OCI-LY7 (cell line): ENCODE measurements at regions not wholly inside any gene's neighbourhood (a gene's known extent, or its start where the extent isn't known, plus 50 kb on each side); places are given as distances from the start of the nearest gene placed in this dataset.

Experiments
- BruUV-seq: library from RNA; stranded (reverse); fragments of 400-500 nt; replicated peaks from 2 replicates; lab custom pipeline; 2021; lab: Mats Ljungman, UMichigan
- CTCF ChIA-PET: fragments of 300-600 bp; sonication (Branson Sonifier 250); formaldehyde crosslinking; loops from one replicate; lab custom pipeline; 2022; ENCODE audit warnings: antibody characterized with exemption; ENCODE audit not compliant: unreplicated experiment; lab: Charles Lee
- POLR2A ChIA-PET: fragments of 300-600 bp; sonication (Branson Sonifier 250); formaldehyde crosslinking; loops from one replicate; lab custom pipeline; 2022; ENCODE audit warnings: antibody characterized with exemption; lab: Charles Lee
- DNase-seq: peaks from one replicate; pipeline ENCODE4 v3.0.0-alpha.2; 2015; ENCODE audit warnings: low spot score
- H2AFZ ChIP-seq: fragments of 200-600 bp; sonication (generic), shearing (Covaris generic); 2 replicates; pipeline ENCODE4 v1.6.1; 2014; ENCODE audit warnings: mild to moderate bottlenecking, antibody characterized with exemption, low read length, moderate library complexity
- H3K27ac ChIP-seq: fragments of 200-600 bp; sonication (generic); 2 replicates; pipeline ENCODE4 v1.5.1; 2014; ENCODE audit warnings: mixed run types, low read depth, mild to moderate bottlenecking, moderate library complexity, low read length, inconsistent platforms; ENCODE audit not compliant: poor library complexity, severe bottlenecking
- H3K36me3 ChIP-seq: fragments of 200-600 bp; sonication (generic); 2 replicates; pipeline ENCODE4 v1.6.1; 2014; ENCODE audit warnings: mild to moderate bottlenecking, antibody characterized with exemption, low read length, moderate library complexity, mixed read lengths; ENCODE audit not compliant: insufficient read depth
- H3K4me1 ChIP-seq: fragments of 200-600 bp; sonication (generic); 2 replicates; pipeline ENCODE4 v1.5.1; 2014; ENCODE audit warnings: mild to moderate bottlenecking, low read length; ENCODE audit not compliant: insufficient read depth, poor library complexity, severe bottlenecking
- H3K4me2 ChIP-seq: fragments of 200-600 bp; sonication (generic); 2 replicates; pipeline ENCODE4 v1.6.1; 2014; ENCODE audit warnings: mild to moderate bottlenecking, low read length
- H3K4me3 ChIP-seq: fragments of 200-600 bp; sonication (generic); 2 replicates; pipeline ENCODE4 v1.5.1; 2014; ENCODE audit warnings: mild to moderate bottlenecking, low read depth, low read length; ENCODE audit not compliant: poor library complexity, severe bottlenecking
- H3K79me2 ChIP-seq: fragments of 200-600 bp; sonication (generic); 2 replicates; pipeline ENCODE4 v1.6.1; 2016; ENCODE audit warnings: low read depth, mild to moderate bottlenecking, low read length, moderate library complexity, mixed read lengths; ENCODE audit not compliant: insufficient read depth
- H3K9me2 ChIP-seq: fragments of 200-600 bp; sonication (generic); 2 replicates; pipeline ENCODE4 v1.6.1; 2016; ENCODE audit warnings: mild to moderate bottlenecking, low read length, mixed read lengths; ENCODE audit not compliant: insufficient read depth
- H3K9me3 ChIP-seq: fragments of 200-600 bp; sonication (generic); 2 replicates; pipeline ENCODE4 v1.6.1; 2014; ENCODE audit warnings: mild to moderate bottlenecking, mixed run types, low read length, mixed read lengths
- H4K20me1 ChIP-seq: fragments of 200-600 bp; sonication (generic); 2 replicates; pipeline ENCODE4 v1.6.1; 2014; ENCODE audit warnings: mild to moderate bottlenecking, antibody characterized with exemption, low read length, moderate library complexity, mixed read lengths; ENCODE audit not compliant: insufficient read depth
- CTCF ChIP-seq: fragments of 200-600 bp; sonication (generic); conservative IDR thresholded peaks from 2 replicates; pipeline ENCODE4 v1.5.1; 2014; ENCODE audit warnings: mild to moderate bottlenecking, antibody characterized with exemption, low read length, moderate library complexity, mixed read lengths
- EZH2phosphoT487 ChIP-seq: fragments of 200-600 bp; sonication (generic); IDR thresholded peaks from 2 replicates; pipeline ENCODE4 v1.6.1; 2018; ENCODE audit warnings: low read depth, borderline replicate concordance, mild to moderate bottlenecking, mixed run types, antibody characterized with exemption, low read length, moderate library complexity, mixed read lengths
- intact Hi-C: fragments of 100-400 bp; cut with micrococcal nuclease; formaldehyde crosslinking; loops from one replicate; pipeline ENCODE4 v1.10.0; 2022; ENCODE audit not compliant: unreplicated experiment

GRCh38 chr1:83766241-83766691, 232.7 kb downstream of the TTLL7 start:
- H3K4me1 ChIP-seq: peaks cover 86% of the 10 kb centered on the region
- H3K4me2 ChIP-seq: peak overlapping the region; percentile 81
- peak overlapping the region; percentile 99 for H2AFZ ChIP-seq
- H3K9me2 ChIP-seq: no peaks in the 10 kb centered on the region
- no peaks in the 10 kb centered on the region; the same call in 1 of the 2 replicates for H3K9me3 ChIP-seq
- no peaks in the 10 kb centered on the region for H3K79me2 ChIP-seq
- peak overlapping the region; percentile 96 for H3K27ac ChIP-seq
- CTCF ChIA-PET: no interaction called here
- H3K36me3 ChIP-seq: no peaks in the 10 kb centered on the region
- H4K20me1 ChIP-seq: no peaks in the 10 kb centered on the region
- TF ChIP-seq EZH2phosphoT487 (no peak), CTCF (no peak)
- BruUV-seq: no TSS peak
- DNase-seq: peak; percentile 80
- peak overlapping the region; percentile 63 for H3K4me3 ChIP-seq
- intact Hi-C loops: loop anchor here (10.0 kb wide), 4 partner anchors 379 to 1661 kb away; partner anchors contain the start of genes GNG5, PRKACB and SPATA1
- POLR2A ChIA-PET: interaction anchor here (0.7 to 1.3 kb wide), 5 partner anchors 9 to 926 kb away, joined by 3 to 5 read pairs (median 3); no protein-coding TSS in a partner anchor

GRCh38 chr1:83765125-83765524, 233.8 kb downstream of the TTLL7 start:
- Histone ChIP-seq H3K27ac (peak overlapping the region; percentile 96), H4K20me1 (no peaks in the 10 kb centered on the region), H2AFZ (peak overlapping the region; percentile 99), H3K4me3 (peak overlapping the region; percentile 63), H3K36me3 (no peaks in the 10 kb centered on the region), H3K9me3 (no peaks in the 10 kb centered on the region; the same call in 1 of the 2 replicates), H3K9me2 (no peaks in the 10 kb centered on the region), H3K4me2 (peak overlapping the region; percentile 81), H3K4me1 (peaks cover 92% of the 10 kb centered on the region), H3K79me2 (no peaks in the 10 kb centered on the region)
- ChIA-PET CTCF (no interaction called here), POLR2A (interaction anchor here (0.6 to 1.5 kb wide), 4 partner anchors 16 to 1694 kb away, joined by 3 to 5 read pairs (median 3); partner anchors contain the start of gene PRKACB)
- DNase-seq: no peak
- TF ChIP-seq CTCF: no peak
- no peak for TF ChIP-seq EZH2phosphoT487
- intact Hi-C loops: loop anchor here (10.0 kb wide), 4 partner anchors 380 to 1660 kb away; partner anchors contain the start of genes GNG5, PRKACB and SPATA1
- BruUV-seq: no TSS peak

GRCh38 chr1:83764209-83764608, 234.7 kb downstream of the TTLL7 start:
- Histone ChIP-seq H3K4me2 (peak overlapping the region; percentile 81), H2AFZ (peak overlapping the region; percentile 99), H3K36me3 (no peaks in the 10 kb centered on the region), H3K4me3 (peak overlapping the region; percentile 63), H3K9me2 (no peaks in the 10 kb centered on the region), H3K4me1 (peaks cover 92% of the 10 kb centered on the region), H3K9me3 (no peaks in the 10 kb centered on the region; the same call in 1 of the 2 replicates), H3K27ac (peak overlapping the region; percentile 96), H4K20me1 (no peaks in the 10 kb centered on the region), H3K79me2 (no peaks in the 10 kb centered on the region)
- no TSS peak for BruUV-seq
- TF ChIP-seq CTCF (no peak), EZH2phosphoT487 (no peak)
- intact Hi-C loops: loop anchor here (5.0 to 10.0 kb wide), 7 partner anchors 137 to 1659 kb away; partner anchors contain the start of genes GNG5, PRKACB, SAMD13 and SPATA1
- DNase-seq: peak; percentile 14
- POLR2A ChIA-PET: interaction anchor here (0.7 to 1.7 kb wide), 10 partner anchors 11 to 539 kb away, joined by 3 to 6 read pairs (median 3); partner anchors contain the start of gene PRKACB
- CTCF ChIA-PET: interaction anchor here (1.0 kb wide), 1 partner anchor 22 kb away, joined by 3 read pairs; no protein-coding TSS in a partner anchor
